Keratinocyte (primary cell): ENCODE measurements at regions not wholly inside any gene's neighbourhood (a gene's known extent, or its start where the extent isn't known, plus 50 kb on each side); places are given as distances from the start of the nearest gene placed in this dataset.

ENCODE experiments used
- DNase-seq: peaks from one replicate; pipeline ENCODE4 v3.0.0-alpha.2; 2011; ENCODE audit warnings: low read depth, missing footprints, low spot score
- FAIRE-seq: peaks from 2 replicates; lab custom pipeline; 2011; peaks lifted over from hg19 to GRCh38; lab: Jason Lieb, UNC
- H2AFZ ChIP-seq: 2 replicates; pipeline ENCODE4 v1.6.0; 2012; ENCODE audit warnings: low read length, control low read depth, inconsistent platforms; ENCODE audit not compliant: control insufficient read depth
- H3K27ac ChIP-seq: 2 replicates; pipeline ENCODE4 v1.5.1; 2011; ENCODE audit warnings: low read length; ENCODE audit not compliant: control insufficient read depth, insufficient read depth
- H3K27me3 ChIP-seq: 3 replicates; pipeline ENCODE4 v1.6.0; 2011; ENCODE audit warnings: low read length; ENCODE audit not compliant: control insufficient read depth, insufficient read depth; ENCODE audit errors: extremely low read depth
- H3K36me3 ChIP-seq, 2 experiments: 2 replicates in 1 of 2; 3 replicates in 1 of 2; pipeline ENCODE4 v1.5.1; 2011; ENCODE audit warnings: low read length in 2 of 2, mild to moderate bottlenecking in 1 of 2; ENCODE audit not compliant: control insufficient read depth in 2 of 2, insufficient read depth in 2 of 2; ENCODE audit errors: extremely low read depth in 1 of 2
- H3K4me1 ChIP-seq: 3 replicates; pipeline ENCODE4 v1.5.1; 2011; ENCODE audit warnings: low read length; ENCODE audit not compliant: control insufficient read depth, insufficient read depth; ENCODE audit errors: extremely low read depth
- H3K4me2 ChIP-seq: 3 replicates; pipeline ENCODE4 v1.6.0; 2011; ENCODE audit warnings: low read depth, low read length; ENCODE audit not compliant: control insufficient read depth, insufficient read depth; ENCODE audit errors: extremely low read depth
- H3K4me3 ChIP-seq, 3 experiments: fragments of 200-600 bp in 1 of 3; sonication (generic) in 1 of 3; 2 replicates in 2 of 3; 3 replicates in 1 of 3; pipeline ENCODE4 v1.5.1; 2011 to 2016; ENCODE audit warnings: low read length in 3 of 3, mild to moderate bottlenecking in 3 of 3, control low read depth in 2 of 3, inconsistent platforms in 1 of 3, low read depth in 1 of 3, mixed read lengths in 1 of 3, mixed run types in 1 of 3, moderate library complexity in 1 of 3; ENCODE audit not compliant: control insufficient read depth in 2 of 3, insufficient read depth in 2 of 3; ENCODE audit errors: extremely low read depth in 1 of 3
- H3K79me2 ChIP-seq: 2 replicates; pipeline ENCODE4 v1.6.0; 2012; ENCODE audit warnings: low read length; ENCODE audit not compliant: control insufficient read depth, insufficient read depth
- H3K9ac ChIP-seq: 3 replicates; pipeline ENCODE4 v1.6.0; 2011; ENCODE audit warnings: low read length; ENCODE audit not compliant: control insufficient read depth, insufficient read depth; ENCODE audit errors: extremely low read depth
- H3K9me1 ChIP-seq: 3 replicates; pipeline ENCODE4 v1.6.0; 2011; ENCODE audit warnings: low read length; ENCODE audit not compliant: control insufficient read depth, insufficient read depth; ENCODE audit errors: extremely low read depth
- H3K9me3 ChIP-seq: 2 replicates; pipeline ENCODE4 v1.5.1; 2012; ENCODE audit warnings: low read depth, low read length; ENCODE audit not compliant: control insufficient read depth
- H4K20me1 ChIP-seq: 3 replicates; pipeline ENCODE4 v1.6.0; 2011; ENCODE audit warnings: low read length; ENCODE audit not compliant: control insufficient read depth, insufficient read depth; ENCODE audit errors: extremely low read depth
- CTCF ChIP-seq, 3 experiments: IDR thresholded peaks in 1 of 3; conservative IDR thresholded peaks in 1 of 3; optimal IDR thresholded peaks in 1 of 3; 2 replicates in 2 of 3; 3 replicates in 1 of 3; pipeline versions ENCODE3 to v1.5.1; 2011; ENCODE audit warnings: low read length in 3 of 3, mild to moderate bottlenecking in 3 of 3, moderate library complexity in 2 of 3, control low read depth in 1 of 3, inconsistent platforms in 1 of 3; ENCODE audit not compliant: insufficient read depth in 2 of 3; ENCODE audit errors: extremely low read depth in 1 of 3
- EZH2 ChIP-seq: IDR thresholded peaks from one replicate; pipeline ENCODE4 v1.6.1; 2012; ENCODE audit warnings: inconsistent platforms, mild to moderate bottlenecking, low read length, moderate library complexity
- dilution Hi-C: fragments of 300-500 bp; cut with MboI; formaldehyde crosslinking; loops from one replicate; pipeline ENCODE4 v1.7.0; 2020; ENCODE audit warnings: low sequenced_read_pairs; ENCODE audit not compliant: extremely low pct_ligation_motif_present

DNA sequence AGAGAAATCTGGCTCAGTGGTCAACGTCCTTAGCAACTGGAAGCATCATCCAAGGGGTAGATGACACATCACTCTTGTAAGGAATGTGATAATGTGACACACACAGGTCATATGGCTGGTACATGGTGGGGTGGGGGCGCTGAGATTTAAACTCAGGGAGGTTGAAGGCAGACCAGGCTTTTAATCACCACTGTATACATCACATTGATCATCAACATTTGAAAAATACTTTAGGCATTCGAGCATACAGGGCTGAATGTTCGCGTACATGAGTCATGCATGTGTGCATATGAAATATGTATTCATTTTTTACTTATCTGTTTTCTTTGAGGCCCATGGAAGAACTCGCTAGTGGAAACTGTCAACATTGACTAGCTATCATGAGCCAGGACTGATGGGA, 976.4 kb downstream of the VRK1 start:
- no peaks in the 10 kb centered on the region for H3K36me3 ChIP-seq
- no peaks in the 10 kb centered on the region for H4K20me1 ChIP-seq
- no peak for TF ChIP-seq CTCF (optimal IDR thresholded peaks at IDR 0.05 in 1 of 3, IDR thresholded peaks at IDR 0.05 in 1 of 3, conservative IDR thresholded peaks at IDR 0.05 in 1 of 3; ENCODE audit: extremely low read depth in 1 of 3, insufficient read depth in 2 of 3, low read length in 3 of 3)
- no peak for TF ChIP-seq EZH2
- no peak overlapping the region for H3K27ac ChIP-seq
- FAIRE-seq (no peak), DNase-seq (no peak)
- H3K79me2 ChIP-seq, result no peaks in the 10 kb centered on the region
- no peaks in the 10 kb centered on the region for H3K9me3 ChIP-seq
- H3K4me1 ChIP-seq, result peaks cover 17% of the 10 kb centered on the region
- H3K27me3 ChIP-seq, result no peaks in the 10 kb centered on the region
- dilution Hi-C loops, result no loop called here
- no peak overlapping the region for H3K4me2 ChIP-seq
- no peak overlapping the region for H3K9ac ChIP-seq
- no peaks in the 10 kb centered on the region for H3K9me1 ChIP-seq
- no peak overlapping the region for H3K4me3 ChIP-seq
- no peak overlapping the region for H2AFZ ChIP-seq

- Histone ChIP-seq H3K79me2 (no peaks in the 10 kb centered on the region), H3K9me1 (no peaks in the 10 kb centered on the region), H3K9me3 (no peaks in the 10 kb centered on the region), H3K4me3 (no peak overlapping the region), H3K36me3 (no peaks in the 10 kb centered on the region), H2AFZ (no peak overlapping the region), H3K4me2 (no peak overlapping the region), H3K27me3 (no peaks in the 10 kb centered on the region), H3K4me1 (peaks cover 4% of the 10 kb centered on the region), H3K9ac (no peak overlapping the region), H3K27ac (no peak overlapping the region), H4K20me1 (no peaks in the 10 kb centered on the region)
- dilution Hi-C loops, result no loop called here
- DNase-seq (no peak), FAIRE-seq (no peak)
- TF ChIP-seq CTCF (optimal IDR thresholded peaks at IDR 0.05 in 1 of 3, IDR thresholded peaks at IDR 0.05 in 1 of 3, conservative IDR thresholded peaks at IDR 0.05 in 1 of 3; ENCODE audit: extremely low read depth in 1 of 3, insufficient read depth in 2 of 3, low read length in 3 of 3) (no peak), EZH2 (no peak)
These were observed 979.8 kb downstream of the VRK1 start for GRCh38 chr14:97776890-97777558.
